Motor neuron (in vitro differentiated cells): ENCODE measurements at regions not wholly inside any gene's neighbourhood (a gene's known extent, or its start where the extent isn't known, plus 50 kb on each side); places are given as distances from the start of the nearest gene placed in this dataset.
A peak's percentile ranks its signal among the peaks of the same experiment; 100 is the strongest.
"Not testable (repeated sequence)": the region's sequence is repeated elsewhere in the genome, so short reads cannot be mapped to it uniquely, and the experiment has no call there.

Experiments
- ATAC-seq, 8 experiments: fragments of 200-7000 bp; cut with Tn5 transposase; replicated peaks in 6 of 8; 2 replicates each; pipeline ENCODE4 v1.8.0; 2021; ENCODE audit warnings: mild to moderate bottlenecking in 8 of 8, moderate library complexity in 8 of 8
- H3K27ac ChIP-seq, 2 donors: fragments of 250-450 bp; sonication (Bioruptor Pico); 2 replicates each; pipeline ENCODE4 v1.9.0; 2021; ENCODE audit warnings: antibody characterized with exemption in 2 of 2, mild to moderate bottlenecking in 2 of 2, moderate library complexity in 1 of 2
- H3K4me1 ChIP-seq, 2 donors: fragments of 250-450 bp; sonication (Bioruptor Pico); replicated peaks in 1 of 2; 2 replicates each; pipeline ENCODE4 v1.6.1; 2021; ENCODE audit warnings: antibody characterized with exemption in 2 of 2, mild to moderate bottlenecking in 2 of 2, moderate library complexity in 1 of 2
- H3K4me3 ChIP-seq, 5 donors: fragments of 250-450 bp; sonication (Bioruptor Pico); 2 replicates each; pipeline ENCODE4 v1.9.0; 2021; ENCODE audit warnings: antibody characterized with exemption in 5 of 5, mild to moderate bottlenecking in 5 of 5, moderate library complexity in 4 of 5
- WGBS, 10 experiments: fragments of 450-650 bp; shearing (Covaris generic); methylation state at CpG; one replicate each; pipeline ENCODE4 v1.0.0; 2022; 5-methylcytosine and 5-hydroxymethylcytosine counted together
- in situ Hi-C, 9 experiments: fragments of 400-800 bp; cut with MboI; loops; one replicate each; pipeline ENCODE4 v1.15.0; 2021; ENCODE audit warnings: low sequenced_read_pairs in 9 of 9, low pct_unique_long_range_greater_than_20kb in 2 of 9; ENCODE audit not compliant: unreplicated experiment in 9 of 9

GRCh38 chr6:4660377-4661321 lies 115.6 kb upstream of the CDYL start:
- Histone ChIP-seq H3K4me1 (no peaks in the 10 kb centered on the region), H3K27ac (no peak overlapping the region), H3K4me3 (no peak overlapping the region)
- 77 to 90% (median 84%) methylated on average over 4 to 10 of the region's 22 CpGs; no CpG with 5 or more reads in 6 of the 10 experiments for WGBS, 10 experiments
- in situ Hi-C loops = no loop called here
- ATAC-seq = no peak

- ATAC-seq, in situ Hi-C loops, H3K27ac ChIP-seq, H3K4me1 ChIP-seq, H3K4me3 ChIP-seq: not testable (repeated sequence)
- no CpG with 5 or more reads among the region's 2 CpGs for WGBS, 10 experiments
Observed at GRCh38 chr6:4659719-4660118, 116.5 kb upstream of the CDYL start.

- in situ Hi-C loops = no loop called here
- Histone ChIP-seq H3K4me3 (no peak overlapping the region), H3K4me1 (no peaks in the 10 kb centered on the region), H3K27ac (no peak overlapping the region)
- ATAC-seq = no peak
- WGBS, 10 experiments = 33 to 100% (median 89%) methylated on average over 1 to 6 of the region's 6 CpGs; no CpG with 5 or more reads in 2 of the 10 experiments
Observed at GRCh38 chr6:4658486-4658885, 117.7 kb upstream of the CDYL start.

- WGBS, 10 experiments = 67 to 88% (median 75%) methylated on average over 1 to 3 of the region's 3 CpGs; no CpG with 5 or more reads in 1 of the 10 experiments
- H3K27ac ChIP-seq = no peak overlapping the region
- in situ Hi-C loops = no loop called here
- no peak overlapping the region for H3K4me3 ChIP-seq
- ATAC-seq = no peak
- no peaks in the 10 kb centered on the region for H3K4me1 ChIP-seq
Observed at GRCh38 chr6:4656106-4656505, 120.1 kb upstream of the CDYL start.

- no peak overlapping the region for H3K27ac ChIP-seq
- in situ Hi-C loops = no loop called here
- no peak overlapping the region for H3K4me3 ChIP-seq
- H3K4me1 ChIP-seq = no peaks in the 10 kb centered on the region
- no peak for ATAC-seq
- 33 to 100% (median 70%) methylated on average over 1 to 8 of the region's 12 CpGs for WGBS, 10 experiments
Observed at GRCh38 chr6:4655196-4656025, 120.8 kb upstream of the CDYL start.

- no peaks in the 10 kb centered on the region for H3K4me1 ChIP-seq
- ATAC-seq = no peak
- no peak overlapping the region for H3K4me3 ChIP-seq
- WGBS, 10 experiments = 40 to 100% (median 85%) methylated on average over 1 to 3 of the region's 3 CpGs; no CpG with 5 or more reads in 5 of the 10 experiments
- no peak overlapping the region for H3K27ac ChIP-seq
- in situ Hi-C loops = no loop called here
Observed at GRCh38 chr6:4653141-4653540, 123.1 kb upstream of the CDYL start.

GRCh38 chr6:4651831-4652467 lies 124.3 kb upstream of the CDYL start:
- in situ Hi-C loops = no loop called here

GRCh38 chr6:4649728-4650127 lies 126.5 kb upstream of the CDYL start:
- 42 to 100% (median 84%) methylated on average over 3 of the region's 3 CpGs; no CpG with 5 or more reads in 1 of the 10 experiments for WGBS, 10 experiments
- H3K4me3 ChIP-seq = no peak overlapping the region
- no peak overlapping the region for H3K27ac ChIP-seq
- H3K4me1 ChIP-seq = peaks cover 0 to 7% of the 10 kb centered on the region in 2 donors
- ATAC-seq = no peak
- in situ Hi-C loops = no loop called here

More at GRCh38 chr6:4651831-4652467, 124.3 kb upstream of the CDYL start:
- Histone ChIP-seq H3K27ac (no peak overlapping the region), H3K4me3 (no peak overlapping the region), H3K4me1 (peaks cover 0 to 4% of the 10 kb centered on the region in 2 donors)
- WGBS, 10 experiments = 60 to 100% (median 82%) methylated on average over 1 of the region's 1 CpG; no CpG with 5 or more reads in 1 of the 10 experiments
- ATAC-seq = no peak

GRCh38 chr6:4647414-4648365 lies 128.5 kb upstream of the CDYL start:
- WGBS, 10 experiments = 0 to 88% (median 46%) methylated on average over 1 to 18 of the region's 22 CpGs
- Histone ChIP-seq H3K27ac (no peak overlapping the region), H3K4me3 (peak overlapping the region; percentile 14 to 31 (median 28)), H3K4me1 (peaks cover 0 to 7% of the 10 kb centered on the region in 2 donors)
- in situ Hi-C loops = no loop called here
- peak; percentile 91 to 97 (median 96) for ATAC-seq

- 30 to 100% (median 62%) methylated on average over 2 to 4 of the region's 5 CpGs; no CpG with 5 or more reads in 3 of the 10 experiments for WGBS, 10 experiments
- in situ Hi-C loops = no loop called here
- Histone ChIP-seq H3K4me1 (peaks cover 0 to 7% of the 10 kb centered on the region in 2 donors), H3K4me3 (no peak overlapping the region), H3K27ac (no peak overlapping the region)
- no peak for ATAC-seq
Observed at GRCh38 chr6:4645713-4646360, 130.4 kb upstream of the CDYL start.

GRCh38 chr6:4644996-4645395 lies 131.2 kb upstream of the CDYL start:
- ATAC-seq = peak in 6 of 8 experiments; percentile 25 to 73 (median 62)
- WGBS, 10 experiments = 40 to 100% (median 89%) methylated on average over 1 to 2 of the region's 2 CpGs; no CpG with 5 or more reads in 3 of the 10 experiments

More at GRCh38 chr6:4644996-4645395, 131.2 kb upstream of the CDYL start:
- H3K4me1 ChIP-seq = peaks cover 0 to 7% of the 10 kb centered on the region in 2 donors
- in situ Hi-C loops = no loop called here
- no peak overlapping the region for H3K4me3 ChIP-seq
- H3K27ac ChIP-seq = no peak overlapping the region
